ENCODE measurements at regions not wholly inside any gene's neighbourhood (a gene's known extent, or its start where the extent isn't known, plus 50 kb on each side); places are given as distances from the start of the nearest gene placed in this dataset.

- DNase-seq, result no peak
Observed at GRCh38 chrY:7463711-7464110, 552.2 kb upstream of the AMELY start.

- DNase-seq, result no peak
Observed at GRCh38 chrY:7463196-7463595, 551.6 kb upstream of the AMELY start.

GRCh38 chrY:7462657-7463056, 551.1 kb upstream of the AMELY start:
- DNase-seq, result no peak

GRCh38 chrY:7461873-7462525, 550.4 kb upstream of the AMELY start:
- no peak for DNase-seq

GRCh38 chrY:7459802-7460201, 548.2 kb upstream of the AMELY start:
- DNase-seq, result no peak

- DNase-seq, result peak; percentile 65
Observed at GRCh38 chrY:7458301-7459078, 546.9 kb upstream of the AMELY start.

GRCh38 chrY:7457286-7458015, 545.9 kb upstream of the AMELY start:
- DNase-seq, result peak; percentile 42

- no peak for DNase-seq
Observed at GRCh38 chrY:7455626-7456025, 544.1 kb upstream of the AMELY start.

GRCh38 chrY:7453336-7453735, 541.8 kb upstream of the AMELY start:
- no peak for DNase-seq

GRCh38 chrY:7452246-7452645, 540.7 kb upstream of the AMELY start:
- DNase-seq, result no peak

GRCh38 chrY:7449860-7450259, 538.3 kb upstream of the AMELY start:
- DNase-seq, result no peak

GRCh38 chrY:7448687-7449086, 537.1 kb upstream of the AMELY start:
- DNase-seq, result no peak

- no peak for DNase-seq
Observed at GRCh38 chrY:7447881-7448516, 536.4 kb upstream of the AMELY start.

GRCh38 chrY:7444141-7444540, 532.6 kb upstream of the AMELY start:
- no peak for DNase-seq

GRCh38 chrY:7440796-7441530, 529.4 kb upstream of the AMELY start:
- no peak for DNase-seq

GRCh38 chrY:7437086-7437485, 525.5 kb upstream of the AMELY start:
- DNase-seq, result no peak

- no peak for DNase-seq
Observed at GRCh38 chrY:7433817-7434809, 522.6 kb upstream of the AMELY start.

GRCh38 chrY:7419165-7419564, 507.6 kb upstream of the AMELY start:
- DNase-seq, result no peak

GRCh38 chrY:7417946-7418345, 506.4 kb upstream of the AMELY start:
- DNase-seq, result peak; percentile 48

GRCh38 chrY:7416406-7416805, 504.9 kb upstream of the AMELY start:
- no peak for DNase-seq

GRCh38 chrY:7415157-7415633, 503.6 kb upstream of the AMELY start:
- peak; percentile 19 for DNase-seq

All from hindlimb muscle (tissue), 1 donor.